Common myeloid progenitor, CD34-positive (primary cell): ENCODE measurements at regions not wholly inside any gene's neighbourhood (a gene's known extent, or its start where the extent isn't known, plus 50 kb on each side); places are given as distances from the start of the nearest gene placed in this dataset.
A peak's percentile ranks its signal among the peaks of the same experiment; 100 is the strongest.
"Not testable (repeated sequence)": the region's sequence is repeated elsewhere in the genome, so short reads cannot be mapped to it uniquely, and the experiment has no call there.

Source experiments
- CTCF ChIA-PET: fragments of 350-600 bp; sonication (Branson Sonifier 250); formaldehyde crosslinking; loops from one replicate; lab custom pipeline; 2021; ENCODE audit warnings: antibody characterized with exemption; lab: Charles Lee
- POLR2A ChIA-PET: fragments of 350-600 bp; sonication (Branson Sonifier 250); formaldehyde crosslinking; loops from one replicate; lab custom pipeline; 2021; ENCODE audit warnings: antibody characterized with exemption; lab: Charles Lee
- DNase-seq, 3 donors: peaks; one replicate each; pipeline versions ENCODE4 v3.0.0 to v3.0.0-alpha.2; 2013
- H3K27ac ChIP-seq, 2 experiments: 1 replicate in 1 of 2; 2 replicates in 1 of 2; pipeline ENCODE4 v1.7.0; 2013; ENCODE audit warnings: inconsistent platforms in 2 of 2, low read length in 2 of 2, mild to moderate bottlenecking in 2 of 2, low read depth in 1 of 2, moderate library complexity in 1 of 2; ENCODE audit not compliant: severe bottlenecking in 2 of 2, insufficient read depth in 1 of 2, poor library complexity in 1 of 2
- H3K27me3 ChIP-seq, 5 experiments: replicated peaks in 2 of 5; 1 replicate in 3 of 5; 2 replicates in 2 of 5; pipeline versions ENCODE4 v1.6.1 to v1.7.0; 2013; ENCODE audit warnings: low read length in 4 of 5, mild to moderate bottlenecking in 2 of 5, moderate library complexity in 2 of 5, inconsistent platforms in 1 of 5; ENCODE audit not compliant: insufficient read depth in 5 of 5, control insufficient read depth in 4 of 5
- H3K36me3 ChIP-seq, 4 experiments: 1 replicate in 2 of 4; 2 replicates in 2 of 4; pipeline versions ENCODE4 v1.6.1 to v1.7.0; 2013; ENCODE audit warnings: low read length in 3 of 4, control low read depth in 1 of 4, mild to moderate bottlenecking in 1 of 4; ENCODE audit not compliant: control insufficient read depth in 4 of 4, insufficient read depth in 4 of 4
- H3K4me1 ChIP-seq, 4 experiments: 1 replicate in 3 of 4; 2 replicates in 1 of 4; pipeline versions ENCODE4 v1.6.1 to v1.7.1; 2013; ENCODE audit warnings: low read length in 3 of 4, mild to moderate bottlenecking in 3 of 4, control low read depth in 1 of 4, inconsistent platforms in 1 of 4, moderate library complexity in 1 of 4; ENCODE audit not compliant: control insufficient read depth in 4 of 4, insufficient read depth in 4 of 4; ENCODE audit errors: control extremely low read depth in 1 of 4
- H3K4me3 ChIP-seq, 7 experiments: 1 replicate in 4 of 7; 2 replicates in 3 of 7; pipeline versions ENCODE4 v1.5.1 to v1.7.0; 2013; ENCODE audit warnings: mild to moderate bottlenecking in 7 of 7, low read length in 6 of 7, moderate library complexity in 6 of 7, inconsistent platforms in 2 of 7, low read depth in 2 of 7, control low read depth in 1 of 7; ENCODE audit not compliant: insufficient read depth in 4 of 7, control insufficient read depth in 1 of 7; ENCODE audit errors: extremely low read depth in 1 of 7
- H3K9me3 ChIP-seq, 5 experiments: 1 replicate in 4 of 5; 2 replicates in 1 of 5; pipeline versions ENCODE4 v1.6.1 to v1.7.1; 2013; ENCODE audit warnings: low read length in 4 of 5, mild to moderate bottlenecking in 2 of 5, inconsistent platforms in 1 of 5, low read depth in 1 of 5, moderate library complexity in 1 of 5; ENCODE audit not compliant: control insufficient read depth in 4 of 5, insufficient read depth in 2 of 5; ENCODE audit errors: control extremely low read depth in 1 of 5
- WGBS: methylation state at CpG from one replicate; pipeline ENCODE4 v1.1.5; 2013; ENCODE audit not compliant: insufficient coverage; 5-methylcytosine and 5-hydroxymethylcytosine counted together

GRCh38 chr3:195958736-195959135 lies 50.4 kb upstream of the TNK2 start:
- H3K27ac ChIP-seq, CTCF ChIA-PET: not testable (repeated sequence)
- WGBS: 0% methylated on average over 4 of the region's 11 CpGs

More at GRCh38 chr3:195958736-195959135, 50.4 kb upstream of the TNK2 start:
- H3K9me3 ChIP-seq, H3K27me3 ChIP-seq, POLR2A ChIA-PET, H3K36me3 ChIP-seq: not testable (repeated sequence)
- H3K4me1 ChIP-seq: peaks cover 0 to 15% (median 11%) of the 10 kb centered on the region in 4 experiments
- peak; percentile 15 to 50 (median 33) for DNase-seq
- H3K4me3 ChIP-seq: peak overlapping the region in 1 of 7 experiments; percentile 35
